ENCODE measurements at regions not wholly inside any gene's neighbourhood (a gene's known extent, or its start where the extent isn't known, plus 50 kb on each side); places are given as distances from the start of the nearest gene placed in this dataset.

DNA sequence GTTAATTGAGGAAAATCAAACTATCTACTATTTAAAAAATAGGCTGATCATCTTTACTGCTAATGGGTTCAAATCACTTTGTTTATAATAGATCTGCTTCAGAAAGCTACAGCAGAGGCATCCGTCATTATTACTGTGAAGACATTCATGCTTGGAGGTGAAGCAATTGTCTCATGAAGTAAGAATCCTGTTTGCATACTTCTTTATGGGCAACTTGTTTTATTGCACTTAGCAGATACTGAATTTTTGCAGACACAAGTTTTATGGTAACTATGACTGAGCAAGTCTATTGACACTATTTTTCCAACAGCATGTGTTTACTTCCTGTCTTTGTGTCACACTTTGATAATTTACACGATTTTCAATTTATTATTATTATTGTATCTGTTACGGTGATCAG is 573.9 kb downstream of the RFPL4B start:
- Histone ChIP-seq H3K9me3 (peaks cover 0 to 19% of the 10 kb centered on the region in 2 donors), H3K4me3 (no peak overlapping the region)
- no peak for DNase-seq (ENCODE audit: low spot score)

DNA sequence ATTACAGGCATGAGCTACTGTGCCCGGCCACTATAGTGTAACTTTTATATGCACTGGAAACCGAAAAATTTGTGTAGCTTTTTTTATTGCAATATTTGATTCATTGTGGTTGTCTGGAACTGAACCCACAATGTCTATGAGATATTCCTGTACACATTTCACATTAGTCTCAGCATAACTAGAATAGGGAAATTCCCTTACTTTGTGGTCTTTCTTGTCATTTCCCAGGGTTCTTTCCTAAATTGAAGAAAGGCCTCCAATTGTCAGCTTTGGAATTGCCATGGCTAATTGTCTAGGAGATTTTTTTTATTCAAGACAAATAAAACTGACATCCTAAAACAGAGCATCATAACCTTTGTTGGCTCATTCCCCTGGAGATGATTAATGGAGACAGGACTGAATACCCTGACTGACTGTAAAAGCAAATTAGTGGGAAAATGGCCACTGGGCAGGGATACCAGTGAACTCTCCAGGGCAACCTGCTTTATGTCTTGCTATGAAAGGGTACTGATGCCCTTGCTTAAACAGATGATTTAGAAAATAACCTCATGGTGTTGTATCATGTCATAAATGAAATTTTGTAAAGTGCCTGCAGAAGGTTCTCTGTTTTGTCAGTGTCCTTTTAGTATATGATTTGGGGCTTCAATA is 576.9 kb downstream of the RFPL4B start:
- DNase-seq (ENCODE audit: low spot score) = no peak
- H3K36me3 ChIP-seq = no peaks in the 10 kb centered on the region
- no peak overlapping the region for H3K4me3 ChIP-seq
- H3K9me3 ChIP-seq = peaks cover 0 to 19% of the 10 kb centered on the region in 2 donors
- no peaks in the 10 kb centered on the region for H3K4me1 ChIP-seq
- no peak overlapping the region for H3K27ac ChIP-seq
- TF ChIP-seq CTCF (IDR thresholded peaks at IDR 0.05) = no peak
- H3K27me3 ChIP-seq = no peaks in the 10 kb centered on the region

More for the DNA sequence above, 573.9 kb downstream of the RFPL4B start:
- H3K27ac ChIP-seq = no peak overlapping the region
- no peaks in the 10 kb centered on the region for H3K36me3 ChIP-seq
- no peak for TF ChIP-seq CTCF (IDR thresholded peaks at IDR 0.05)
- no peaks in the 10 kb centered on the region for H3K4me1 ChIP-seq
- H3K27me3 ChIP-seq = no peaks in the 10 kb centered on the region

DNA sequence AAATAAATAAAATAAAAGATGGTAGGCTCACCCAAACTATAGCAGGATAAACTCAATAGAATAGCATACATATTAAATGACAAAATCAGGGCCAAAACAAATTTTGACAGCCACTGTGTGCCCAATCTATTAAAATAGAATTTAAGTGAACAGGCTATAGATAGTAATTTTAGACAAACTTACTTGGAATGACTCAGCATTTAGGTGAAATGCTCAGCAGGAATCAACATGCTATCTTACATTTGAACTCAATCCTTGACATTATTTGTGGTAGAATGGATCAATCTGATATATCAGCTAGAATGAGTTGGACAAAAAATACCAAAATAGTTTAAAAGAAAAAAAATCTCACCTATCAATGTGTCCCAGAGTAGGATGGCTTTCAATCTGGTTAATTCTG is 578.6 kb downstream of the RFPL4B start:
- TF ChIP-seq CTCF (IDR thresholded peaks at IDR 0.05) = no peak
- DNase-seq (ENCODE audit: low spot score) = no peak
- Histone ChIP-seq H3K4me3 (no peak overlapping the region), H3K36me3 (no peaks in the 10 kb centered on the region), H3K4me1 (no peaks in the 10 kb centered on the region), H3K27me3 (no peaks in the 10 kb centered on the region), H3K27ac (no peak overlapping the region), H3K9me3 (peaks cover 0 to 19% of the 10 kb centered on the region in 2 donors)

GRCh38 chr6:112927641-112928320 is 580.7 kb downstream of the RFPL4B start:
- Histone ChIP-seq H3K4me3 (no peak overlapping the region), H3K27ac (no peak overlapping the region), H3K27me3 (no peaks in the 10 kb centered on the region), H3K9me3 (peaks cover 0 to 8% of the 10 kb centered on the region in 2 donors), H3K4me1 (peaks cover 0 to 6% of the 10 kb centered on the region in 2 donors), H3K36me3 (no peaks in the 10 kb centered on the region)
- TF ChIP-seq CTCF (IDR thresholded peaks at IDR 0.05) = no peak
- no peak for DNase-seq (ENCODE audit: low spot score)

DNA sequence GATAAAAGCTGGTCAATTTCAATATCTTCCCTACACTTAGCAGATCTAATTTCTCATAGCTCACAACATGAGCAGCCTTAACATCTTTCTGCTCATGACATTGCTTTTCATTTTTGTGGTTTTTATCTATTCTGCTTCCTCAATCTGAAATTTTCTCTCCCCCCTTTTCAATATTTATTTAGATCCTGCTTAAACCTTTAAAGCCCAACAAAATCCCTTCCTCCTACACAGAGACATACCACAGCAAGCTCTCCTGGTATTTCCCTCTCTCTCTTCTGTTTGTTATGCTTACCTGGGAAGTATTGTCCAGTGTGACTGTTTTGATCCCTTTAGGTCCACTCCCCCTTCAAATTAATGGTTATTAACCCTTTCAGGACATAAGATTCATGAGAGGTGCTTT is 582.5 kb downstream of the RFPL4B start:
- DNase-seq (ENCODE audit: low spot score) = no peak

More for the DNA sequence above, 582.5 kb downstream of the RFPL4B start:
- Histone ChIP-seq H3K36me3 (no peaks in the 10 kb centered on the region), H3K27me3 (no peaks in the 10 kb centered on the region), H3K4me3 (no peak overlapping the region), H3K27ac (no peak overlapping the region), H3K9me3 (no peaks in the 10 kb centered on the region), H3K4me1 (peaks cover 0 to 6% of the 10 kb centered on the region in 2 donors)
- TF ChIP-seq CTCF (IDR thresholded peaks at IDR 0.05) = no peak
